Lower leg skin (tissue), 3 donors: ENCODE measurements at regions not wholly inside any gene's neighbourhood (a gene's known extent, or its start where the extent isn't known, plus 50 kb on each side); places are given as distances from the start of the nearest gene placed in this dataset.

Source experiments
- CTCF ChIP-seq, 3 donors: fragments of 450-650 bp; IDR thresholded peaks; one replicate each; pipeline ENCODE4 v1.5.1; 2016; ENCODE audit warnings: antibody characterized with exemption in 3 of 3, mild to moderate bottlenecking in 3 of 3, moderate library complexity in 2 of 3
- POLR2A ChIP-seq, 2 donors: fragments of 450-650 bp; IDR thresholded peaks; one replicate each; pipeline ENCODE4 v1.6.1; 2016 to 2017; ENCODE audit warnings: antibody characterized with exemption in 2 of 2, mild to moderate bottlenecking in 1 of 2, moderate library complexity in 1 of 2

- TF ChIP-seq CTCF (IDR thresholded peaks at IDR 0.05) = no peak
- TF ChIP-seq POLR2A (IDR thresholded peaks at IDR 0.05) = no peak
Observed at GRCh38 chr3:159277814-159278213, 476.0 kb downstream of the MFSD1 start.
